GM12872 (cell line): ENCODE measurements at regions not wholly inside any gene's neighbourhood (a gene's known extent, or its start where the extent isn't known, plus 50 kb on each side); places are given as distances from the start of the nearest gene placed in this dataset.

Source experiments
- CTCF ChIP-seq: IDR thresholded peaks from 3 replicates; pipeline ENCODE4 v1.5.1; 2011; ENCODE audit warnings: low read depth, mild to moderate bottlenecking, low read length, moderate library complexity; ENCODE audit not compliant: insufficient read depth

DNA sequence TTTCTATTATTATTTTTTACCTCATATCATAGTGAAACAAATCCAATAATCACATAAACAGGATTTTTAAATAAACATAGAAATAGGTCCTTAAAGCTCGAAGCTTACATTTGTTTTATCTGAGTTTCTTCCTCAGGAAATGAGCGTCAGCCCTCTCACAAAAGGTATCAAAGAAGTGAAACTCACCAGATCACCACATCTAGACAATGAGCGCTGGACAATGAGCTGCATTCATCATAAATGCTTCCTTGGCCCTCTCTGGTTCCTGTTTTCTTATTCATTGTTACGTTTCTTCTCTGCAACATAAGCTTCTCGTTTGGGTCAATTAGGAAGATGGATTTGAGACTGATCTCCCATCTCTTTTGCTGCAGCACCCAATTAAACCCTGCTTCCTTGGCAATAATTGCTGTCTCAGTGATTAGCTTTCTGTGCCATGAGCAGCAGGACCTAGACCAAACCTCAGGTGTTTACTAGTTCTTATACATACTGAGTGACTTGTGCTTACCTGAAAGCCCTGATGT lies 649.9 kb upstream of the LUZP2 start:
- no peak for TF ChIP-seq CTCF

GRCh38 chr11:23851216-23851615 lies 645.6 kb upstream of the LUZP2 start:
- no peak for TF ChIP-seq CTCF

DNA sequence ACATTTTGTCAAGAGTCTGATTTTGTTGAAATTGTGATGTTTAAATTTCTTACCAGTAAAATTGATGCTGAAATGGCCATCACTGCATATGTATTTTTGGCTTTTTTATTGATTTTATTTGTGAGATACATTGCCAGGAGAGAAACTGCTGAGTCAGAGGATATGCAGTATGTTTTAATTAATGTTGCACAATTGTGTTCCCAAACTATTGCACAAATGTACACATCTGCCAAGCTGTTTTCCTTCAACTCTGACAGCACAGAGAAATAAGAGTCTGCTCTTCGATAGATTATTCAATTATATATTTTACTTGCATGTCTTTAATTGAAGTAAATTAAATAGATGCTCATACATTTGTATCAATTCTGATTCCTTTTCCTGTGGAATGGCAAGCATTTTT lies 640.2 kb upstream of the LUZP2 start:
- TF ChIP-seq CTCF = no peak

GRCh38 chr11:23859087-23859486 lies 637.8 kb upstream of the LUZP2 start:
- no peak for TF ChIP-seq CTCF

GRCh38 chr11:23861615-23862014 lies 635.2 kb upstream of the LUZP2 start:
- no peak for TF ChIP-seq CTCF

DNA sequence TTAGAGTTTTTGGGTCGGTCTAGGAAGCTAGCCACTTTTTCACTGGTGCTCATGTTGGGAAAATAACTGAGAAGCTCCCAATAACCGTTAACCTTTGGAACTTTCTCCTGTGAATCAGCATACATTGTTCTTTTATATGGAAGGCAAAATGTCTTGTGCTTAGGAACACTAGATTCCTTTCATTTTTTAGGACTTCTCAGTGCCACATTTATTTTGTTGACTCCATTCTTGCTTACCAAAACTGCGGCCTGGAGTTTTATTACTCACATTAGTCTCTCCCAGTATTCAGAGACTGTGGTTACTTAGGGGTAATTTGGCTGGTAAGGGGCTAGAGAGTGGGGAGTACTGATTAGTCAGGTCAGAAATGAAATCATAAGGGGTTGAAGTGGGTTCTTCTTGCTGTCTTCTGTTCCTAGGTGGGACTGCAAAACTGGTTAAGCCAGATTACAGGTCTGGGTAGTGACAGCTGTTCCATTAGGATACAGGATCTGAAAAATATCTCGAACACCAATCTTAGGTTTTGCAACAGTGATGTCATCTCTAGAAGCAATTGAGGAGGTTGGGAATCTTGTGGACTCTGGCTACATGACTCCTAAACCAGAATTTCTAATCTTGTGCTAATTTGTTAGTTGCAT lies 631.4 kb upstream of the LUZP2 start:
- no peak for TF ChIP-seq CTCF

GRCh38 chr11:23866641-23867040 lies 630.2 kb upstream of the LUZP2 start:
- no peak for TF ChIP-seq CTCF
